ENCODE measurements at regions not wholly inside any gene's neighbourhood (a gene's known extent, or its start where the extent isn't known, plus 50 kb on each side); places are given as distances from the start of the nearest gene placed in this dataset.
"Not testable (repeated sequence)": the region's sequence is repeated elsewhere in the genome, so short reads cannot be mapped to it uniquely, and the experiment has no call there.

DNA sequence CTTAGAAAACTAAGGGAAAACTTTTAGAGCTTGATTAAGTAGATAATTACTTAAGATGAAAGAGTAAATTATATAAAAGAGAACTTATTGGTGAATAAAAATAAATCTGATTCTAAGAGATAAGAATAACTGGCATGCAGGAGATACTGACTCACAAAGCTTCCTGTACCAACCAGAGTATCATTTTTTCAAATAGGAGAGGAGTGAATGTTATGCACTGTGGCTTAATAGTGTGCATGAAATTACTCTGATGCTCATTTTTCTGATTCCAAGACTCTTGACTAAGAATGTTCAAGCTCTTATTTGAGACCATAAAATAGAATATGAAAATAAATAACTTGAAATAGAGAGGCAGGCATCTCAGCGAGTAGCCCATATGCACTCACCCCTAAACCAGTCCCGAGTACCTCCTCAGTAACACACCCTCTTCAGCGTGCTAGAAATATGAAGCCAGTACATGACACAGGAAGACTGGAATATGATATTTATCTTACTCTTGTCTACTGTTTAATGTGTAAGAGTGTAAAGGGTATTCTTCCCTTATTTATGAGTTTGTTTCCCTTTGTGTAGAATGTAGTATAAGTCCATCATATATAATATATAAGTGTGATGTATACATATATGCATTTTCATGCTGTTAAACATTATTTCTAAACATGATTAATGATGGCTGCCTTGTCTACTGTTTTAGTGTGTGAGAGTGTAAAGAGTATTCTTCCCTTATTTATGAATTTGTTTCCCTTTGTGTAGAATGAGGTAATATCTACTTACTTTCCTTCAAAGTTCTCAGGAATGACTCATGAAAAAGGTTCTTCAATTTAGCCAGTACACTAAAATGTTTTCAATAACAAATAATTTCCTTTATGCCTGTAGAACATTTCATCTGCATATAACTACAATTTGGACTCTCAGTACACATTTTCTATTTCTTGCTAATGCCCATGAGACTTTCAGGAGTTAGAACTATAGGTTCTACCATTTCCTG, 99.2 kb upstream of the PALMD start:
- DNase-seq = no peak

DNA sequence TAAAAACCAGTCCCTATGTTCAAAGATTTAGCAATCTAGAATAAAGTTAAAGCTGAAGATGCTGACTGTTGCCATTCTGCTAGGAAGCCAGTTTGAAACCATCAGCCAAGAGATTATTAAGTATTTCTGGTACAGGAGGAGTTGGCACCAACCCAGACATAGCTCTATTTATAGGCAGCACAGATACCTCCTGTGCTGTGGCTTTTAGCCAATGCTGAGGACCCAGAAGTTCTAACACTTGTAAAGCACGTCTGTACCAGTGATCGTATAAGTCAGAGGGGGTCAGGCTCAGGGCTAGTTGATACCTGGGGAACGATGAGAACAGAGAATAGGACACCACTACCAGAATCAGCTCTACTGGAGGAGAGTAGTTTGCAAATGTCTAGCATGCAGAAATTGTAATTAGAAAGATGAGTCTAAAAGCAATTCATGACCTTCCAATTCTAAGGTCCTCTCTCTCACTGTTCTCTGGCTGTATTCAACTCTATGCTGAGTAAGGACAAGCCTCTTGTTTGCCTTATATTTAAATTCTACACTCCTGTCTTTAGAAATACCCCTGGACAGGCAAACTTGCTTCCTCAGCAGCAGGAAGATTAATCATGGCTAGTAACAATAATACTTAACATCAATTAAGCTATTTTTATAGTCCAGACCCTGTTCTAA, 96.8 kb upstream of the PALMD start:
- no peak for DNase-seq

DNA sequence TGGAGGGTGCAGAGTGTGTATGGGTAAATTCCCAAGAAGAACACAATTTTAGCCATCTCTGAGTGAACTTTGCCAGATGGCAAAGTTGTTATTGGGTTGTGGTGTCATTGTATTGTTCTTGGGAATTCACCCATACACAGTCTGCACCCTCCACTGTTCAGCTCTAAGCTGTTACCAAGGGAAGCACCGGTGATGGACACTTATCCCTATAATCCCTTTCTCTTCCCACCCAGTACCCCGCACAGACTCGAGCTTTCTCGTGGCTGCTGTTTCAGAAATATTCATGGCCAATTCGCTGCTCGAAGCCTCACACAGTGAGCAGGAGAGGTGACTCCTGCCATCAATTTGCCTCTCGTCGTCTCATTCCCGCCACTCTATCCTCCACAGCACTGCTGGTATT, 95.7 kb upstream of the PALMD start:
- no peak for DNase-seq

DNA sequence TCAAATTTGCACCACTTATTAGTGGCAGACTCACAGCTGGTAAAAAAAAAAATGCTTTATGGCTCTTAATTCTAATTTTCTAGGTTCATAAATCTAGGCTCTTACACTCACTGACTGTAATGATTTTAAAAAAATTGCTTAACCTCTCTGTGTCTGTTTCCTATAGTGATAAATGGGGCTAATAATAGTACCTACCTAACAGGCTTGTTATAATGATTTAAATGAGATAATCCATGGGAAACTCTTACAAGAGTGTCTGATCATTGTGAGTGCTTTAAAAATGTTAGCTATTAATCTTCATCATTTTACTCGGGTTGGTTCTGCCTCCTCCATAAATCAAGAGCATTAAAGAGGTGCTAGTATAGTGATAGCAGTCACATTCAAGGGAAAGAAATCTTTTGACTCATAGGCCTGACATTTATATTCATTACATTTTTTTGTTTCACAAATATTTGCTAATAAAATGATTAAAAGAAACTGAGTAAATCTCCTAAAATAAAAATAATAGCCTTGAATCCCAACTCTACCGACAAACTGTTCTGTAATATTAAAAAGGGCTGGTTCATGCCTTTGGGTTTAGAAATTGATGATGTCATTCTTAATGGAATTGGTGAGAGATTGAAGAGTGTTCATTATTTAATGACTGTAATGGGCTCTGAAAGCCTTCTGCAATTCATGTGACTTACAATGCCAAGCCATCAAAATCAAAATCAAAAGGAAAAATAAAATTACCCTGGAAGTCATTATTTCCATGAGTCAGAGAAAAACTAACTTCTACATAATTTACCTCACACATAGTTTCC, 93.9 kb upstream of the PALMD start:
- no peak for DNase-seq

DNA sequence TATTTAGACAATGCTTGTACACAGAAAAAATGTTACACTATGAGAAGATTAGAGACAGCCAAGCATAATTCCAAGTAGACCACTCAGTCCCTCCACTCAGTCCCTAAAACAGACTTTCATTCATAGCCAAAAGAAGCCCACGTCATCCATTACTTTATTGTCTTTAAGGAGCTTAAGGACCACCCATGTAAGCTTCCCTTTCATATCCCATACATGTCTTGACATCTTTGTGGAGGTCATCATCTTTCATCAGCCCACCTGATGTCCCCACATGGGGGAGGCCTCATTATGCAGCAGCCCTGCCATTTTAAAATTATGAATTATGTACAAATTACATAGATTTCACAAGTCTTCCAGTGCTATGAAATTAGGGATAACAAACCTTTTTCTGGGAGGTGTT, 92.6 kb upstream of the PALMD start:
- no peak for DNase-seq

DNA sequence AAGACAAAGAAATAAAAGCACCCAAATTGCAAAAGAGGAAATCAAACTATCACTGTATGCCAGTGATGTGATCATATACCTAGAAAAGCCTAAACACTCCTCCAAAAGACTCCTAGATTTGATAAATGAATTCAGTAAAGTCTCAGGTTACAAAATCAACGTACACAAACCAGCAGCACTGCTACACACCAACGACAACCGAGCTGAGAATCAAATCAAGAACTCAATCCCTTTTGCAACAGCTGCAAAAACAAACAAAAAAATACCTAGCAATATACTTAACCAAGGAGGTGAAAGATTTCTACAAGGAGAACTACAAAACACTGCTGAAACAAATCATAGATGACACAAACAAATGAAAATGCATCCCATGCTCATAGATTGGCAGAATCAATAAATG, 92.1 kb upstream of the PALMD start:
- DNase-seq = not testable (repeated sequence)

DNA sequence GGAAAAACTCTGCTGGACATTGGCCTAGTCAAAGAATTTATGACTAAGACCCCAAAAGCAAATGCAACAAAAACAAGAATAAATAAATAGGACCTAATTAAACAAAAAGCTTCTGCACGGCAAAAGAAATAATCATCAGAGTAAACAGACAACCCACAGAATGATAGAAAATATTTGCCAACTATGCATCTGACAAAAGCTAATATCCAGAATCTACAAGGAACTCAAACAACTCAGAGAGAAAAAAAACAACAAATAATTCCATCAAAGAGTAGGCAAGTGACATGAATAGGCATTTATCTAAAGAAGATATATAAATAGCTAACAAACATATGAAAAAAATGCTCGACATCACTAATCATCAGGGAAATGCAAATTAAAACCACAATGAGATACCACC, 91.2 kb upstream of the PALMD start:
- no peak for DNase-seq

DNA sequence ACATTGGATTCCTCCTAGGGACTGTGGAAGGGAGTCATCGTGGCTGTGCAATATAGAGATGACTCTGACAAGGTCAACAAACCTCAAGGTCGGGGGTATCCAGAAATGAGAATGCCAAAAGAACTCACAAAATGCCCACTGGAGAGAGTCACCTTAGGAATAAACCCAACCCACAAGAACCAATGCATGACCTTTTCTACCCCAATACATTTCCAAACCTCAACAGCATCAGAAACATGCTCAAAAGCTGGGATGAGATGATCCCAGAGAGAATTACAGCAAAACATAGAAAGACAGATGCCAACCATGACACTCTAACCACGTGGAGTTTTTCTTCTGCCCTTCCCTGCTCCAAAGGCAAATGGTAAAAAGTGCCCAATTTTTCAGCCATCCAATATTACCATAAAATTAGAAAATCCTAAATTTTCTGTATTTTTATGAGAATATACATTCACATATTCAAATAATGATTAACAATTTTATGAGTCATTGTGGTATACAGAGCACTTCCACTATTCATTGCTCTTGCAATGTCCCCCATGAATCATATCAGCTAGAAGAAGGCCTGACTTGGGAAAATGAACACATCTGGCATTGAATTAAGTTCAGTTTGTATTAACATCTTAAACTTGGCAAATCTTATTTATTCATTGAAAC, 88.2 kb upstream of the PALMD start:
- DNase-seq = no peak

DNA sequence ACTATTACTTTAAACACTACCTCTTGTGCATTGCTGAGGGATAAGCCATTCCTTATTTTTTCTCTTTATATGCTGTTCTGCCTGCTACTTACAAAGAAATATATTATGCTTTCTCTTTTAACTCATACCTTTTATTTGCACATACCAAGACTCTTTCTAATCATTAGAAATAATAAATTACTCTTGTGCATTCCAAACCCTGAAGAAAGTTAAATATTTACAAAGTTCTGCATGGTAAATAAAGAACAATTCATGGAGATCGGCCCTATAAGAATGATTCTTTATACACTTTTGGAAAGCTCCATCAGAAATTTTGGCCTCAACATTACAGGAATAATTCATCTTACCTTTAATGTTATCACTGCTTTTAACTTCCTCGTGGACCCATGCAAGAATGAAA, 86.7 kb upstream of the PALMD start:
- no peak for DNase-seq

DNA sequence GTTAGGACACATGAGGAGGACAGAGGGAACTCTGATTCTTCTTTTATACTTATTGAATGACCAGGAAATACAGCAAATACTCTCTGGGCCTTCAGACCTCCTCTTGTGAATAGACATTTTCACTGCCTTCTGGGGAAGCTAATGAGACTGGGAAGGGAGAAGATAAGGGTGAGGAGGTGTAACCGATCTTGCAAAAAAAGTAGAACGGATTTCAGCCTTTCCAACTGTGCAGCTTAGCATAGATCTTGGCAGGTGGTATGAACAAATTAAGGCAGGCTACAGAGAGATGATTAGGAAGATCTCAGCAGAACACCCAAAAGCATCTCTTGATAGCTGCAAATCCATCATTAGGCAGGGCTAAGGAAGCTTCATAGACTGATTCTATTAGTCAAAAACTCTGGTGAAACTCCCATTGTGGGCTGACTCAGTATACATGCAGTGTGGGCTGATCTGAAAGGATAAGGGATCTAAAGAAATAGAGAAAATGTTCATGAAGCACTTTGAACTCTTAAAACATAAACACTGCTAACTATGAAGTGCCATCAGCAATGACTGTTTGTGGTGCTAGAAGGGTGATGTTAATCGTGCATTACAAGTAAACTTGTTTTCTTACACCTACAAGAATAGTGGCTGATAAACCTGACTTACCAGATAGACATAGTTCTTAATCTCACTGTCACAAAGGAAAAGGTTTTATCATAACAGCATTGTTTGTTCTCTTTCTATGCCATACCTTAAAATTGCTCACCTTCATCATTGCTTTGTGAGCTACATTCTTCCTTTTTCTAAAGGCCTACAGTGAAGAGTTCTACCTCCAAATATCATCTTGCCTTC, 85.5 kb upstream of the PALMD start:
- DNase-seq = no peak

DNA sequence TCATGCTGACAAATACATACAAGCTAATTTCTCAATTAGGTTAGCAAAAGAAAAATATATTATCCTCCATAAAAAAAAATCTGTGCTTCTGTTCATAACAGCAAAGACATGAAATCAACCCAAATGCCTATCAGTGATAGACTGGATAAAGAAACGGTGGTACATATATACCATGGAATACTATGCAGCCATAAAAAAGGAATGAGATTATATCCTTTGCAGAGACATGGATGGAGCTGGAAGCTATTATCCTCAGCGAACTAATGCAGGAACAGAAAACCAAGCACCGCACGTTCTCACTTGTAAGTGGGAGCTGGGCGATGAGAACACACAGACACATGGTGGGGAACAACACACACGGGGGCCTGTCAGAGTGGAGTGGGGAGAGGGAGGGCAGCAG, 84.0 kb upstream of the PALMD start:
- DNase-seq = no peak

DNA sequence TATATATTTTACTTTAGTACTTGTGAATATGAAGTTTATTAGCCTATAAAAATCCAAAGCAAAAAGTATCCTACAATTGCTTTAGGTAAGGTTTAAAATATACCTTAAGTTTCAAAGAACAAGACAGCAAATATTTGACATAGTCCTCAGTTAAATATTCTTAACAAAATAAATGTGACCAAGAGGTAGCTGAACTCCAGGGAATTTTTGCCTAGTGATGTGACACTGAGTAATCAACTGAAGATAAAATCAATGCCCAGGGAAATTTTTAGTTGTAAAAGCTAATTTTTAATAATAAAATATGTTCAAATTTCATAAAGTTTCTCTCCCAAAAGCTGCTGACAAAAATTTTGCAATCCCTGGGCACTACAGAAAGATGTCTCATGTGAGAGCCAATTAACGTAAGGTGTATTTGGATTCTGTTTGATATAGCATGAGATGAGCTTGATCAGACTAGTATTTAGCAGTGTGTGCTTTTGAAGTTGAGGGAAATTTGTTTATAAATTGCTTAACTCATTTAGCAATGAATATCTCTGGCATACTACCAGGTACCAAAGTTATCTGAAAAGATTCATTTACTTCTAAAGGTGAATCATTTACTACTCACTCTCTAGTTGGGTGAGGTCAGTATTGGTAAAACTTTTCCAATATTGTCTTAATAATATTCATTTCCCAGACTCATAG, 80.2 kb upstream of the PALMD start:
- DNase-seq = no peak

DNA sequence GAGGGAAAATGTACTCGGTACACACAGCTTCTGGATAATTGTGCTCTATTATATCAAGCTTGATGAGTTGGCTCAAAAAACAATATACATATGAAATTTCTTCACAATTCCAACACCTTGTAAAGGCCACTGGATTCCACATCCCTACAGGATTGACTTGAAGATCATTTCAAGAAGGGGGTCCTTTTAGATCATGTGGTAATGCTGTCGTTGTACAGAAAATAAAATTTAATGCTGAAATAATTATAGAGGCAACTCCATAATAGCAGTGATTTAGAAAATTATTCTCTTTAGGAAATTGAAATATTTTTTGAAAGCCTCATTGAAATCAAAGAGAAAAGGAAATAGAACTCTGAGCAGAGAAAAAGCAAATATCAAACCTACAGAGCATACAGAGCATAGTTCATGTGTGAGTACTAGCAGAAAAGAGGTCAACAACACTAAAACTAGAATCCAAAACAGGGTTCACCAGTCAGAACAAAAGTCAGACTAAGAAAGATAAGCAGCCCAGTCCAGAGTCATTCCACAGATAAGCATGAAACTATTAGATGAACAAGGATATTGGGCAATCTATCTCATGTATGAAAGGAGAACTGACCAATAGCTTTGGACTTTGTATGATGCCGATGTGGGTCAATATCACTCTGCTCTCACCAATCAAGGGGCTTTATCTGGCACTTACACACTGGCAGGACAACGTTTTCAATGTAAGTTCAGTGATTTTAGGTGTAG, 79.5 kb upstream of the PALMD start:
- no peak for DNase-seq

DNA sequence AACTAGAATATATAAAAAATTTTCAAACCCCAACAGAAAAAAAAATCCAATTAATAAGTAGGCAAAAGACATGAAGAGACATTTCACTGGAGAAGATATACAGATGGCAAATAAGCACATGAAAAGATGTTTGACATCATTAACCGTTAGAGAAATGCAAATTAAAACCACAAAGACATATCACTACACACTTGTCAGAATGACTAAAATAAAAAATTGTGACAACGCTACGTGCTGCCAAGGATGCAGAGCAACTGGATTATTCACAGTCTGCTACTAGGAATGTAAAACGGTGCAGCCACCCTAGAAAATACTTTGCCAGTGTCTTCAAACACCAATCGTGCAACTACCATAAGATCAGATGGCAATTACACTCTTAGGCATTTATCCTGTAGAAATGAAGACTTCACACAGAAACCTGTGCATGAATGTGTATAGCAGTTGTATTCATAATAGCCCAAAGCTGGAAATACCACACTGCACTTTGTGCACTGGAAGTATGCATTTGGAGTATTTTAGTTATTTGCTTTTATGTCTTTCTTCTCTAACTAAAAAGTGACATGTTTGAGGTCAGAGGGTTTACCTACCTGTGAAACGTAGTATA, 75.3 kb upstream of the PALMD start:
- DNase-seq = no peak

DNA sequence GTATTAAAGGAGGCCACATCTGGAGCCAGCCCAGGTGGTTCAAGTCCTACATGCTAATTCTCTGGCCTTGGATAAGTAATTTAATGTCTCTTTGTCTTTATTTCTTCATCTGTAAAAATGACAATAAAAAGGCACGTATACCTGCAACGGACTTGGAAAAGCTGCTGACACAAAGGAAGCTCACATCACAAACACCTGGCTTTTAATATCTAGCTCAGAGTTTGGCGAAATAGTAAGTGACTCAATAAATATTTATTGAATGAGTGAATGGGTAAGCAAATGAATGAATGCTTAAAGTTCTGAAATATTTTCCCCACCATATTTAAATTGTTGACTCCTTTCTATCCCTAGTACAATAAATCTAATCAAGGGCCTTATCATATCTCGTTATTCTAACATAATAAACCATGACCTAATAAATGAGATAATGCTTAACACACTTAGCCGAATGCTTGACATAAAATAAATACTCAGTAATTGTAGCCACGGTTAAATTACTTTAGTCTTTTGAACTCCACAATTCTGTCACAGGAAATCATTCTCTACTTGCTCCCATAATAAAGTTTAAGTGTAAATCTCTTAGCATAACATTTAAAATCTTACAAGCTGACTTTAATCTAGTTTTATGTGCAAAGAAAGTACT, 74.7 kb upstream of the PALMD start:
- no peak for DNase-seq

DNA sequence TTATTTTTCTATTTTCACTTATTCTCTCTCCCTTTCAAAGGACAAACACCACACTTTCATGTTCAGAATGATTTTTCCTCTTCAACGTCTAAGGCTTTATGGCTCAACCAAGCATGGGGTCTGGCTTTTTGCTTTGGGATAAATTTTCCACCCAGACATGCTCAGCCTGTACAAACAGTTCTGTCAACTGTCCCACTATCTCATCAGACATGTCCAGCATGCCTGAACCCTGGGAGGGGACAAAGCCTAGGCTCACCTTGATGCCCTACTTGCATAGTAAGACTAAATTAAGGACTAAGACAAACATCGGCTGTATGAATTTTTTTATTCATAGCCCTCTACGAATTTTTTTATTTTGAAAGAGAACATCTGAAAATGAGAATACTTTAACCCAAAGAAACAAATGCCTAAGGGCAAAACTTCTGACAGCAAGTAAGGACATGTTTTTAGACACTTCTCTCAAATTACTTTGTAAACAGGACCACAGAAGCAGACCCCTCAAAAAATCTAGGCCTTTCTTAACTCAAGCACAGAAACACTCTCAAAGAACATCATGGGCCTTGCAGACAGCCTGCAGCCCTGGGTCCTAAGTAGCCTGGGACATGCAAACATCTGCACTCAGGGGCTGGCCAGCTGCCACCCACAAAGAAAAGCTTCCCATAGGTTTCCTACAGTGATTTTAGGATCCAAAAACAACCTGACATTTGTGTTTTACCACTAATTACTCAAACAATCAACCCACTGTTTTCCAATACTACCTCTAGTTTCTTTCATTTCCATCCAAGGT, 72.3 kb upstream of the PALMD start:
- DNase-seq = no peak

DNA sequence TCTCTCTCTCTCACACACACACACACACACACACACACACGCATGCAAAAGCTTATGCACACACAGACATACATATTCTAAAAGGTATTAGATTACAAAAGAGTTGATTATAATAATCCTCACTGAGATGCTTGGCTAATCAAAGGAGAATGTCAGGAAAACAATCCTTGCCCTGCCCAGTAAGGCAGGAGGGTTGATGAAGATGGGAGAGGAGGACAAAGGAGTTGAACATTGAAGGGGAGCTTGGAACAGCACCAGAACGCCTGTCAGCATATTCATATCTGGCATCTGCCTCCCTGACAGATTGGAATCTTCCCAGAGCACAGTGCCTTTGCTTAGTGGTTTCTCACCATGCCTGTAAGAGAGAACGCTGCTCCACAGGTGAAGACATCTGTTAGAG, 68.6 kb upstream of the PALMD start:
- DNase-seq = no peak

DNA sequence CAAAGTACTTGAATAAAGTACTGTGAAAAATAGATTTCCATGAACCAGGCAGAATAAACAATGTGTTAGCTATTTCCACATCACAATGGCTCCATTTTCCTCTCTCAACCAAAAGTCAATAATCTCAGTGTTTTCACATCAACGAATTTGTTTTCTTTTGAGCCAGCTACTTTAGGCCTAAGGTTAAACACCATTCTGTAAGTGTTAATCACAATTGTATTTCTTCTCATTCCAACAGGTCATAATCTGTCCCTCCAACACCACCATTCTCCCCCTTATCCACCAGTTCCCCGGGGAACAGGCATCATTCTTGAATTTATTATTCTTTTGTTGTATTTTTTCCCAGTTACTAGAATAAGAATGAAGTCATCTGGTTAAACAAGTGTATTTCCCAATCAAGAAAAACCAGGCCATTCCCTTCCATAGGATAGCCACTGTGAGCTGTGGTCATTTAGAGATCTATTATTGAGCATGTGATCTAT, 66.2 kb upstream of the PALMD start:
- no peak for DNase-seq

DNA sequence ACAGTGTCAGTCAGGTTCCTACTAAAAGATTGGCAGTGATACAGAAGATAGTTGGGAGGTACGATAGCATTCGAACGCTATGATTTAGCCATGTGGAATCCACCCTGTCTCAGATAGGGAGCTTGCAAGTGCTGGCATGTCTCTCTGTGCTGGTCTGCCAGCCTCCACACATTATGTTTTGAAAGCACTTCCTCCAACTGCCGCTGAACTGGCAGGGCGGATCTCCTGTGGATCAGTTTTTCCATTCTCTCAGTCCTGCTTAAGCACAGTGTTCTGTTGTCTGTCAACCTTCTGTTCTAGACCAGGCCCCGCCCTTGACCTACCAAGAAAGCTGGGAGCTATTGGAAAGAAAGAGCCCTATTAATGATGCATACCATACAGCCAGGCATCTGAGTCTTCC, 65.5 kb upstream of the PALMD start:
- DNase-seq = no peak
